H1 (cell line): ENCODE measurements at regions not wholly inside any gene's neighbourhood (a gene's known extent, or its start where the extent isn't known, plus 50 kb on each side); places are given as distances from the start of the nearest gene placed in this dataset.
"Not testable (repeated sequence)": the region's sequence is repeated elsewhere in the genome, so short reads cannot be mapped to it uniquely, and the experiment has no call there.

Experiments used
- CTCF ChIA-PET: fragments of 300-600 bp; sonication (Branson Sonifier 250); formaldehyde crosslinking; loops from one replicate; lab custom pipeline; 2021; ENCODE audit not compliant: partially characterized antibody; lab: Charles Lee
- POLR2A ChIA-PET: fragments of 300-600 bp; sonication (Branson Sonifier 250); formaldehyde crosslinking; loops from one replicate; lab custom pipeline; 2021; ENCODE audit warnings: inconsistent platforms; ENCODE audit not compliant: partially characterized antibody; lab: Charles Lee
- DNase-seq, 2 experiments: peaks; one replicate each; pipeline versions ENCODE4 v3.0.0 to v3.0.0-alpha.2; 2010 to 2022; ENCODE audit warnings: low spot score in 2 of 2, low read depth in 1 of 2, mixed read lengths in 1 of 2
- FAIRE-seq: peaks from 2 replicates; lab custom pipeline; 2011; peaks lifted over from hg19 to GRCh38; lab: Jason Lieb, UNC
- H2AFZ ChIP-seq: 2 replicates; pipeline ENCODE4 v1.8.1; 2012; ENCODE audit warnings: low read length, inconsistent platforms
- H2AK5ac ChIP-seq: 2 replicates; pipeline ENCODE4 v1.6.1; 2013; ENCODE audit warnings: low read depth, low read length
- H2BK120ac ChIP-seq: replicated peaks from 2 replicates; pipeline ENCODE3; 2013; ENCODE audit warnings: low read depth, low read length, inconsistent platforms
- H2BK12ac ChIP-seq: 2 replicates; pipeline ENCODE4 v1.6.1; 2013; ENCODE audit warnings: low read depth, low read length
- H2BK15ac ChIP-seq: 2 replicates; pipeline ENCODE4 v1.6.1; 2013; ENCODE audit warnings: low read length
- H2BK20ac ChIP-seq: 2 replicates; pipeline ENCODE4 v1.6.1; 2013; ENCODE audit warnings: low read length
- H2BK5ac ChIP-seq: 2 replicates; pipeline ENCODE4 v1.6.1; 2013; ENCODE audit warnings: low read depth, low read length
- H3K14ac ChIP-seq: 2 replicates; pipeline ENCODE4 v1.6.1; 2013; ENCODE audit warnings: inconsistent platforms; ENCODE audit not compliant: insufficient read length
- H3K18ac ChIP-seq: 2 replicates; pipeline ENCODE4 v1.6.1; 2013; ENCODE audit warnings: low read length; ENCODE audit errors: extremely low read depth
- H3K23ac ChIP-seq: 2 replicates; pipeline ENCODE4 v1.6.1; 2013; ENCODE audit warnings: inconsistent platforms; ENCODE audit not compliant: insufficient read length
- H3K23me2 ChIP-seq: 2 replicates; pipeline ENCODE4 v1.6.1; 2013; ENCODE audit warnings: low read depth, low read length
- H3K27ac ChIP-seq: 2 replicates; pipeline ENCODE4 v1.6.1; 2011; ENCODE audit warnings: low read depth, low read length, inconsistent platforms
- H3K27me3 ChIP-seq, 4 experiments: replicated peaks in 1 of 4; 1 replicate in 1 of 4; 2 replicates in 3 of 4; pipeline versions ENCODE4 v1.6.1 to v1.8.1; 2011 to 2013; ENCODE audit warnings: low read length in 3 of 4, mild to moderate bottlenecking in 3 of 4, inconsistent platforms in 2 of 4, mixed read lengths in 2 of 4, moderate library complexity in 1 of 4; ENCODE audit not compliant: control insufficient read depth in 3 of 4, insufficient read depth in 3 of 4; ENCODE audit errors: extremely low read depth in 1 of 4
- H3K36me3 ChIP-seq, 4 experiments: 2 replicates each; pipeline versions ENCODE4 v1.6.1 to v1.8.1; 2011 to 2013; ENCODE audit warnings: mild to moderate bottlenecking in 4 of 4, low read length in 3 of 4, moderate library complexity in 2 of 4, control low read depth in 1 of 4, inconsistent platforms in 1 of 4; ENCODE audit not compliant: insufficient read depth in 4 of 4, control insufficient read depth in 2 of 4
- H3K4ac ChIP-seq: replicated peaks from 2 replicates; pipeline ENCODE3; 2013; ENCODE audit warnings: low read length, low read depth, mixed read lengths, inconsistent platforms; ENCODE audit not compliant: insufficient read length
- H3K4me1 ChIP-seq, 4 experiments: replicated peaks in 1 of 4; 1 replicate in 1 of 4; 2 replicates in 3 of 4; pipeline versions ENCODE4 v1.6.1 to v1.8.1; 2011 to 2013; ENCODE audit warnings: low read length in 3 of 4, inconsistent platforms in 2 of 4, mixed read lengths in 1 of 4; ENCODE audit not compliant: insufficient read depth in 4 of 4, control insufficient read depth in 3 of 4
- H3K4me2 ChIP-seq, 2 experiments: 2 replicates each; pipeline versions ENCODE4 v1.6.1 to v1.8.1; 2011 to 2013; ENCODE audit warnings: low read depth in 2 of 2, low read length in 2 of 2, control low read depth in 1 of 2, inconsistent platforms in 1 of 2, mild to moderate bottlenecking in 1 of 2; ENCODE audit not compliant: insufficient read depth in 1 of 2
- H3K4me3 ChIP-seq, 4 experiments: fragments of 200-600, 300-600 bp in 1 of 4; sonication (generic), shearing (Covaris generic), sonication (Bioruptor Twin) in 1 of 4; 2 replicates each; pipeline versions ENCODE4 v1.5.1 to v1.8.1; 2011 to 2016; ENCODE audit warnings: low read length in 4 of 4, low read depth in 3 of 4, control low read depth in 2 of 4, inconsistent platforms in 2 of 4, mild to moderate bottlenecking in 2 of 4, mixed read lengths in 1 of 4, moderate library complexity in 1 of 4; ENCODE audit not compliant: insufficient read depth in 2 of 4; ENCODE audit errors: extremely low read depth in 1 of 4
- H3K56ac ChIP-seq: replicated peaks from 2 replicates; pipeline ENCODE3; 2013; ENCODE audit warnings: low read depth, mild to moderate bottlenecking, mixed read lengths, low read length, inconsistent platforms; ENCODE audit not compliant: insufficient read length
- H3K79me1 ChIP-seq: 2 replicates; pipeline ENCODE4 v1.6.1; 2013; ENCODE audit warnings: low read depth, low read length, control low read depth
- H3K79me2 ChIP-seq, 2 experiments: 2 replicates each; pipeline versions ENCODE4 v1.6.1 to v1.8.1; 2012 to 2013; ENCODE audit warnings: low read length in 2 of 2, mild to moderate bottlenecking in 2 of 2, inconsistent platforms in 1 of 2; ENCODE audit not compliant: insufficient read depth in 2 of 2, control insufficient read depth in 1 of 2
- H3K9ac ChIP-seq, 4 experiments: replicated peaks in 1 of 4; 1 replicate in 1 of 4; 2 replicates in 3 of 4; pipeline versions ENCODE4 v1.6.1 to v1.8.1; 2011 to 2013; ENCODE audit warnings: low read depth in 3 of 4, low read length in 3 of 4, control low read depth in 2 of 4, mild to moderate bottlenecking in 2 of 4, moderate library complexity in 2 of 4, inconsistent platforms in 1 of 4; ENCODE audit errors: extremely low read depth in 1 of 4
- H3K9me3 ChIP-seq, 2 experiments: 2 replicates each; pipeline versions ENCODE4 v1.6.1 to v1.8.1; 2012 to 2013; ENCODE audit warnings: mild to moderate bottlenecking in 2 of 2, moderate library complexity in 2 of 2, control low read depth in 1 of 2, inconsistent platforms in 1 of 2, low read depth in 1 of 2, low read length in 1 of 2, mixed read lengths in 1 of 2; ENCODE audit not compliant: insufficient read depth in 2 of 2
- H4K20me1 ChIP-seq, 2 experiments: replicated peaks in 1 of 2; 2 replicates each; pipeline versions ENCODE3 to v1.8.1; 2011 to 2013; ENCODE audit warnings: inconsistent platforms in 2 of 2, low read length in 2 of 2, mild to moderate bottlenecking in 1 of 2; ENCODE audit not compliant: insufficient read depth in 2 of 2, control insufficient read depth in 1 of 2
- H4K5ac ChIP-seq: 2 replicates; pipeline ENCODE4 v1.6.1; 2013; ENCODE audit warnings: low read length, low read depth, mixed read lengths, inconsistent platforms; ENCODE audit not compliant: insufficient read length
- H4K8ac ChIP-seq: 2 replicates; pipeline ENCODE4 v1.8.0; 2013; ENCODE audit warnings: mild to moderate bottlenecking, moderate library complexity, low read length, inconsistent platforms; ENCODE audit not compliant: insufficient read depth; ENCODE audit errors: extremely low read depth
- H4K91ac ChIP-seq: replicated peaks from 2 replicates; pipeline ENCODE3; 2013; ENCODE audit warnings: low read length, mixed read lengths, inconsistent platforms; ENCODE audit not compliant: insufficient read length
- WGBS, 2 experiments: shearing (Covaris generic) in 1 of 2; methylation state at CpG; one replicate each; pipeline versions ENCODE4 v1.1.6 to v1.1.7; 2013 to 2015; ENCODE audit warnings: low lambda C conversion rate in 2 of 2, mixed read lengths in 2 of 2, inconsistent platforms in 1 of 2, low coverage in 1 of 2, missing lambda C conversion rate in 1 of 2; ENCODE audit not compliant: insufficient replicate concordance in 2 of 2, insufficient coverage in 1 of 2, insufficient read length in 1 of 2; ENCODE audit errors: extremely low coverage in 1 of 2, missing lambda C conversion rate in 1 of 2; 5-methylcytosine and 5-hydroxymethylcytosine counted together

DNA sequence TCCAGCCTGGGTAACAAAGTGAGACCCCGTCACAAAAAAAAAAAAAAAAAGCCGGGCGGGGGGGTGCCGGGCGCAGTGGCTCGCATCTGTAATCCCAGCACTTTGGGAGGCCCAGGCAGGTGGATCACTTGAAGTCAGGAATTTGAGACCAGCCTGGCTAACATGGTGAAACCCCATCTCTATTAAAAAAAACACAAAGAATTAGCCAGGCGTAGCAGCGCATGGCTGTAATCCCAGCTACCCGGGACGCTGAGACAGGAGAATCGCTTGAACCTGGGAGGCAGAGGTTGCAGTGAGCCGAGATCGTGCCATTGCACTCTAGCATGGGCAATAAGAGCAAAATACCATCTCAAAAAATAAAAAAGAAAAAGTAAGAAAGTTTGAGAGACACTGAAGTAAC lies 81.9 kb downstream of the CCDC71L start:
- H4K91ac ChIP-seq, DNase-seq, H2AK5ac ChIP-seq, H2BK20ac ChIP-seq, H2AFZ ChIP-seq, H3K4me2 ChIP-seq, H3K36me3 ChIP-seq, H3K79me1 ChIP-seq, H2BK12ac ChIP-seq, H4K20me1 ChIP-seq, H3K4ac ChIP-seq, POLR2A ChIA-PET, H2BK120ac ChIP-seq, FAIRE-seq, H3K27me3 ChIP-seq, H3K4me1 ChIP-seq, H3K56ac ChIP-seq, H3K9ac ChIP-seq, CTCF ChIA-PET, H2BK15ac ChIP-seq, H3K23me2 ChIP-seq, H3K18ac ChIP-seq, H3K9me3 ChIP-seq, H3K23ac ChIP-seq, H3K4me3 ChIP-seq, H4K5ac ChIP-seq, H2BK5ac ChIP-seq, H3K14ac ChIP-seq, H3K79me2 ChIP-seq, H3K27ac ChIP-seq, H4K8ac ChIP-seq: not testable (repeated sequence)
- WGBS, 2 experiments: 87% methylated on average over 9 of the region's 13 CpGs; no CpG with 5 or more reads in 1 of the 2 experiments
